ENCODE measurements at regions not wholly inside any gene's neighbourhood (a gene's known extent, or its start where the extent isn't known, plus 50 kb on each side); places are given as distances from the start of the nearest gene placed in this dataset.

- Histone ChIP-seq H3K9me3 (ENCODE audit: insufficient read depth, low read length) (no peaks in the 10 kb centered on the region), H3K9ac (ENCODE audit: insufficient read length, low read depth) (no peak overlapping the region), H3K27me3 (ENCODE audit: insufficient read depth, insufficient read length) (no peaks in the 10 kb centered on the region), H3K4me1 (ENCODE audit: insufficient read depth, insufficient read length) (no peaks in the 10 kb centered on the region), H3K4me3 (ENCODE audit: insufficient read length, low read depth) (no peak overlapping the region), H3K36me3 (ENCODE audit: insufficient read depth, insufficient read length, low read length) (no peaks in the 10 kb centered on the region)
- no peak for DNase-seq (ENCODE audit: low read depth, low spot score)
- TF ChIP-seq SUZ12 (IDR thresholded peaks at IDR 0.05; ENCODE audit: extremely low read depth, insufficient read depth, insufficient read length): no peak
- no peak for TF ChIP-seq YY1 (IDR thresholded peaks at IDR 0.05; ENCODE audit: insufficient read depth, insufficient read length)
- no peak for TF ChIP-seq ZNF274 (IDR thresholded peaks at IDR 0.05; ENCODE audit: low read depth, low read length)
Measured at GRCh38 chr6:159460476-159460875, 232.6 kb downstream of the SOD2 start.

- H3K36me3 ChIP-seq (ENCODE audit: insufficient read depth, insufficient read length, low read length): no peaks in the 10 kb centered on the region
- H3K4me3 ChIP-seq (ENCODE audit: insufficient read length, low read depth): no peak overlapping the region
- H3K27me3 ChIP-seq (ENCODE audit: insufficient read depth, insufficient read length): no peaks in the 10 kb centered on the region
- H3K9me3 ChIP-seq (ENCODE audit: insufficient read depth, low read length): no peaks in the 10 kb centered on the region
- DNase-seq (ENCODE audit: low read depth, low spot score): no peak
- H3K9ac ChIP-seq (ENCODE audit: insufficient read length, low read depth): no peak overlapping the region
- H3K4me1 ChIP-seq (ENCODE audit: insufficient read depth, insufficient read length): no peaks in the 10 kb centered on the region
- TF ChIP-seq YY1 (IDR thresholded peaks at IDR 0.05; ENCODE audit: insufficient read depth, insufficient read length) (no peak), SUZ12 (IDR thresholded peaks at IDR 0.05; ENCODE audit: extremely low read depth, insufficient read depth, insufficient read length) (no peak), ZNF274 (IDR thresholded peaks at IDR 0.05; ENCODE audit: low read depth, low read length) (no peak)
Measured at GRCh38 chr6:159456349-159456748, 236.7 kb downstream of the SOD2 start.

GRCh38 chr6:159455700-159456274 lies 237.3 kb downstream of the SOD2 start:
- Histone ChIP-seq H3K36me3 (ENCODE audit: insufficient read depth, insufficient read length, low read length) (no peaks in the 10 kb centered on the region), H3K27me3 (ENCODE audit: insufficient read depth, insufficient read length) (no peaks in the 10 kb centered on the region), H3K9me3 (ENCODE audit: insufficient read depth, low read length) (no peaks in the 10 kb centered on the region), H3K4me1 (ENCODE audit: insufficient read depth, insufficient read length) (no peaks in the 10 kb centered on the region), H3K4me3 (ENCODE audit: insufficient read length, low read depth) (no peak overlapping the region), H3K9ac (ENCODE audit: insufficient read length, low read depth) (no peak overlapping the region)
- TF ChIP-seq SUZ12 (IDR thresholded peaks at IDR 0.05; ENCODE audit: extremely low read depth, insufficient read depth, insufficient read length) (no peak), ZNF274 (IDR thresholded peaks at IDR 0.05; ENCODE audit: low read depth, low read length) (no peak), YY1 (IDR thresholded peaks at IDR 0.05; ENCODE audit: insufficient read depth, insufficient read length) (no peak)
- no peak for DNase-seq (ENCODE audit: low read depth, low spot score)

- Histone ChIP-seq H3K4me3 (ENCODE audit: insufficient read length, low read depth) (no peak overlapping the region), H3K4me1 (ENCODE audit: insufficient read depth, insufficient read length) (peaks cover 3% of the 10 kb centered on the region), H3K36me3 (ENCODE audit: insufficient read depth, insufficient read length, low read length) (no peaks in the 10 kb centered on the region), H3K9ac (ENCODE audit: insufficient read length, low read depth) (no peak overlapping the region), H3K9me3 (ENCODE audit: insufficient read depth, low read length) (no peaks in the 10 kb centered on the region), H3K27me3 (ENCODE audit: insufficient read depth, insufficient read length) (no peaks in the 10 kb centered on the region)
- no peak for TF ChIP-seq ZNF274 (IDR thresholded peaks at IDR 0.05; ENCODE audit: low read depth, low read length)
- TF ChIP-seq SUZ12 (IDR thresholded peaks at IDR 0.05; ENCODE audit: extremely low read depth, insufficient read depth, insufficient read length): no peak
- no peak for TF ChIP-seq YY1 (IDR thresholded peaks at IDR 0.05; ENCODE audit: insufficient read depth, insufficient read length)
- DNase-seq (ENCODE audit: low read depth, low spot score): no peak
Measured at GRCh38 chr6:159450815-159451465, 242.1 kb downstream of the SOD2 start.

- H3K4me3 ChIP-seq (ENCODE audit: insufficient read length, low read depth): no peak overlapping the region
- no peaks in the 10 kb centered on the region for H3K27me3 ChIP-seq (ENCODE audit: insufficient read depth, insufficient read length)
- no peaks in the 10 kb centered on the region for H3K36me3 ChIP-seq (ENCODE audit: insufficient read depth, insufficient read length, low read length)
- no peak for DNase-seq (ENCODE audit: low read depth, low spot score)
- no peak overlapping the region for H3K9ac ChIP-seq (ENCODE audit: insufficient read length, low read depth)
- TF ChIP-seq ZNF274 (IDR thresholded peaks at IDR 0.05; ENCODE audit: low read depth, low read length) (no peak), SUZ12 (IDR thresholded peaks at IDR 0.05; ENCODE audit: extremely low read depth, insufficient read depth, insufficient read length) (no peak), YY1 (IDR thresholded peaks at IDR 0.05; ENCODE audit: insufficient read depth, insufficient read length) (no peak)
- H3K4me1 ChIP-seq (ENCODE audit: insufficient read depth, insufficient read length): peaks cover 3% of the 10 kb centered on the region
- no peaks in the 10 kb centered on the region; the same call in 1 of the 2 replicates for H3K9me3 ChIP-seq (ENCODE audit: insufficient read depth, low read length)
Measured at GRCh38 chr6:159446340-159446739, 246.7 kb downstream of the SOD2 start.

GRCh38 chr6:159445351-159445750 lies 247.7 kb downstream of the SOD2 start:
- H3K9ac ChIP-seq (ENCODE audit: insufficient read length, low read depth): no peak overlapping the region
- H3K36me3 ChIP-seq (ENCODE audit: insufficient read depth, insufficient read length, low read length): no peaks in the 10 kb centered on the region
- no peaks in the 10 kb centered on the region for H3K27me3 ChIP-seq (ENCODE audit: insufficient read depth, insufficient read length)
- no peak overlapping the region for H3K4me3 ChIP-seq (ENCODE audit: insufficient read length, low read depth)
- DNase-seq (ENCODE audit: low read depth, low spot score): no peak
- no peaks in the 10 kb centered on the region for H3K4me1 ChIP-seq (ENCODE audit: insufficient read depth, insufficient read length)
- no peaks in the 10 kb centered on the region; the same call in 1 of the 2 replicates for H3K9me3 ChIP-seq (ENCODE audit: insufficient read depth, low read length)
- TF ChIP-seq ZNF274 (IDR thresholded peaks at IDR 0.05; ENCODE audit: low read depth, low read length) (no peak), SUZ12 (IDR thresholded peaks at IDR 0.05; ENCODE audit: extremely low read depth, insufficient read depth, insufficient read length) (no peak), YY1 (IDR thresholded peaks at IDR 0.05; ENCODE audit: insufficient read depth, insufficient read length) (no peak)

- Histone ChIP-seq H3K4me1 (ENCODE audit: insufficient read depth, insufficient read length) (no peaks in the 10 kb centered on the region), H3K9ac (ENCODE audit: insufficient read length, low read depth) (no peak overlapping the region), H3K4me3 (ENCODE audit: insufficient read length, low read depth) (no peak overlapping the region), H3K36me3 (ENCODE audit: insufficient read depth, insufficient read length, low read length) (no peaks in the 10 kb centered on the region), H3K27me3 (ENCODE audit: insufficient read depth, insufficient read length) (no peaks in the 10 kb centered on the region), H3K9me3 (ENCODE audit: insufficient read depth, low read length) (no peaks in the 10 kb centered on the region; the same call in 1 of the 2 replicates)
- DNase-seq (ENCODE audit: low read depth, low spot score): no peak
- no peak for TF ChIP-seq ZNF274 (IDR thresholded peaks at IDR 0.05; ENCODE audit: low read depth, low read length)
- TF ChIP-seq SUZ12 (IDR thresholded peaks at IDR 0.05; ENCODE audit: extremely low read depth, insufficient read depth, insufficient read length): no peak
- TF ChIP-seq YY1 (IDR thresholded peaks at IDR 0.05; ENCODE audit: insufficient read depth, insufficient read length): no peak
Measured at GRCh38 chr6:159444056-159444760, 248.8 kb downstream of the SOD2 start.

Measured in NT2/D1 (cell line).